GM19372 (cell line): ENCODE measurements at regions not wholly inside any gene's neighbourhood (a gene's known extent, or its start where the extent isn't known, plus 50 kb on each side); places are given as distances from the start of the nearest gene placed in this dataset.
"Not testable (repeated sequence)": the region's sequence is repeated elsewhere in the genome, so short reads cannot be mapped to it uniquely, and the experiment has no call there.

Experiments used
- ATAC-seq: cut with Tn5 transposase; IDR thresholded peaks from one replicate; pipeline ENCODE4 v1.9.1; 2021; ENCODE audit warnings: mild to moderate bottlenecking, low read depth, moderate library complexity; ENCODE audit not compliant: unreplicated experiment

DNA sequence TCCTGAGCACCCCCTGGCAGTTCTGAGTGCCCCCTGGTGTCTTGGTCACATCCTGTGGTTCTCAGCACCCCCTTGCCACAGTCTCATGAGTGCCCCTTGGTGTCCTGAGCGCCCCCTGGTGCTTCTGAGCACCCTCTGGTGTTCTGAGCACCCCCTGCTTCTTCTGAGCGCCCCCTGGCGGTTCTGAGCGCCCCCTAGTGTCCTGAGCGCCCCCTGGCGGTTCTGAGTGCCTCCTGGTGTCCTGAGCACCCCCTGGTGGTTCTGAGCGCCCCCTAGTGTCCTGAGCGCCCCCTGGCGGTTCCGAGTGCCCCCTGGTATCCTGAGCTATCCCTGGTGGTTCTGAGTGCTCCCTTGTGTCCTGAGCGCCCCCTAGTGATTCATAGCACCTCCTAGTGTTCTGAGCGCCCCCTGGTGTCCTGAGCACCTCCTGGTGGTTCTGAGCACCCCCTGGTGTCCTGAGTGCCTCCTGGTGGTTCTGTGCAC, 473.7 kb downstream of the TMEM121 start:
- peak; percentile 38 for ATAC-seq

- not testable (repeated sequence) for ATAC-seq
Observed at GRCh38 chr14:106001277-106001676, 474.9 kb downstream of the TMEM121 start.

- no peak for ATAC-seq
Observed at GRCh38 chr14:106003351-106003750, 477.0 kb downstream of the TMEM121 start.

DNA sequence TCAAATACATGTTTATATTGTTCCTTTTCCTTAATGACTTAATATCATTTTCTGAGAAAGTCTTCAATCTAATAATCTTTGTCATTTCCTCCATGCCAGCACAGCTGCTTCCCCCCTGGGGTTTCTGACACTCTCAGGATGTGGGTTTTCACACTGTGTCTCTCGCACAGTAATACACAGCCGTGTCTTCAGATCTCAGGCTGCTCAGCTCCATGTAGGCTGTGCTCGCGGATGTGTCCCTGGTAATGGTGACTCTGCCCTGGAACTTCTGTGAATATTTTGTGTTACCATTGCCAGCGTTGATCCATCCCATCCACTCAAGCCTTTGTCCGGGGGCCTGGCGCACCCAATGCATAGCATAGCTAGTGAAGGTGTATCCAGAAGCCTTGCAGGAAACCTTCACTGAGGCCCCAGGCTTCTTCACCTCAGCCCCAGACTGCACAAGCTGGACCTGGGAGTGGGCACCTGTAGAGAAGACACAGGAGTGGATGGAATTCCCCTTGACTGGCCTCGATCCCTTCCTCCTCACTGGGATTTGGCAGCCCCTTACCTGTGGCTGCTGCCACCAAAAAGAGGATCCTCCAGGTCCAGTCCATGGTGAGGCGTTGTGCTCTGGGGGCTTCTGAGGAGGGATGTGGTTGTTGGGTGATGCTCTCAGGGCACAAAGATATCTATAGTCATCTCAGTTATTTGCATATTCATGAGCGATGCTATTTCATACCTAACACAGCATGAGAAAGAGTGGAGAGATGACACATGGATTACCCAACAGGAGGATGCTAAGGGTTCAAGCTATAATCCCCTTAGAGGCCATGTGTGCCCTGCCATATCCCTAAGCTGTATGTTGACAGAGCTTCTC, 478.8 kb downstream of the TMEM121 start:
- ATAC-seq = not testable (repeated sequence)

DNA sequence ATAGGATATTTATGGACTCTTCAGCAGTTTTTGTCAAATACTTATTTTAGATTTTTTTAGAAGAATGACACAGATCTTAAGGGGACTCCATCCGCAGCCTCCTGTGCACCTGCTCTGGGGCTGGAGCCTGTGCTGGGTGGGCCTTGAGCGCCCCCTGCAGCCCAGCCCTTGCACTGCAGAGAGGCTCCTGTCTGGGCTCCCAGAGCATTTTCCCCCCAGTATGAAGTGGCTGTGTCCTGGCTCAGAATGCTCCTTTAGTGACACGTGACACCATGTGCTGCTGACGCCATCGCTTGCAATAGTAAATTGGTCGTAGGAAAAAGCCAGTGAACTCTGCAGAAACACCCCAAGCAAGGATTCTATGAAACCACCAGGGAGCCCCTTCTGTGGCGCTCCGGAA, 479.7 kb downstream of the TMEM121 start:
- ATAC-seq = not testable (repeated sequence)

DNA sequence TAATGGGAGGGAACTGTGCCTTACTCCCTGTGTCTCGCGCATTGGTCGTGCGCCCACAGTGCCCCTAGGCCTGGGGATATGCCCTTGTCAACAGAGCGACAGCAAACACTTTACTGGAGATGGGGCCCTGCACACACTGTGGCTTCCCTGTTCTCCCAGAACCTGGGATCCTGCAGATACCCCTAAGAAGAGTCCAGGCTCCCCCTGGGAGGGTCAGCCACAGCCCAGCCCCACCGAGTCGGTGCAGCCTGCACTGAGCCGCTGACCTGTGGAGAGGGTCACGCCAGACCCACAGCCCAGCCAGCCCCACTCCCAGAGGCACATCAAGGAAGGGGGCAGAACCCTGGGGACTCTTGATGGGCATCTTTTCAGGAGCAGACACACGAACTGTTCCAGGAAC, 480.3 kb downstream of the TMEM121 start:
- not testable (repeated sequence) for ATAC-seq

- ATAC-seq = no peak
Observed at GRCh38 chr14:106010783-106011182, 484.4 kb downstream of the TMEM121 start.

- not testable (repeated sequence) for ATAC-seq
Observed at GRCh38 chr14:106011631-106012360, 485.4 kb downstream of the TMEM121 start.

DNA sequence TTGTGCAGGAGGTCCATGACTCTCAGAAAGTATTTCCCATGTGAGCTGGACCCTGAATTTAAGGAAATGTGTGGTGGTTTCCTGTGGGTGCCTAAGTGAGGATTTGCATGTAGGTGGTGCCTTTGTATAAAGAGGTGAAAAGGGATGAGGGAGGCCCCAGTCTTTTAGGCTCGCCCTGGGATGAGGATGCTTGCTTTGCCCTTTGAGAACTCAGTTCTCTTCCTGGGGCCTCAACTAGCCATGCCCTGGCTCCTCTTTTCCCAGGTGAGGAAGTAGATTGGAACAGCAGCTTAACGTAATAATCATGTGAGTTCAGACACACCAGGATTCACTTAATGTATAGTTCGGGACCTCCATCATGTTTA, 486.0 kb downstream of the TMEM121 start:
- not testable (repeated sequence) for ATAC-seq

- no peak for ATAC-seq
Observed at GRCh38 chr14:106013879-106014376, 487.5 kb downstream of the TMEM121 start.

GRCh38 chr14:106017952-106018351, 491.6 kb downstream of the TMEM121 start:
- ATAC-seq = not testable (repeated sequence)

GRCh38 chr14:106021832-106022231, 495.4 kb downstream of the TMEM121 start:
- no peak for ATAC-seq

DNA sequence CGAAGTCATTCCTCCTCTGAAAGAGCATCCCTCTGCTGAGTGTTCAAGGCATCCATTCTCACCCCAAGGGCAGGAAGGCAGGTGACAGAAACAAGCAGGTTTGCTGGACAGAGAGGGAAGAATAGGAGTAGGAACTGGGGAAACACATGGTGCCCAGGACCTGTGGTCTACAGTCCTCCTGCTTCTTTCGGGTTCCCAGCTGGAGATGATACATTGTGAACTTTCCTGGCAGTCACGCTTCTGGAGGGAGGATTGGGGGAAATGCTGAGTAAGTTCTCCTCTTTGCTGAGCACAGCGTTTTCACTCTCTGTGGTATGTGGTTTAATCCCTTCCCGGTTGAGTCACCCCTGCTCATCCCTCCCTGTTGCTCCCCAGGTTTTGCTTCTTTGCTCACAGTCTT, 496.3 kb downstream of the TMEM121 start:
- ATAC-seq = not testable (repeated sequence)

DNA sequence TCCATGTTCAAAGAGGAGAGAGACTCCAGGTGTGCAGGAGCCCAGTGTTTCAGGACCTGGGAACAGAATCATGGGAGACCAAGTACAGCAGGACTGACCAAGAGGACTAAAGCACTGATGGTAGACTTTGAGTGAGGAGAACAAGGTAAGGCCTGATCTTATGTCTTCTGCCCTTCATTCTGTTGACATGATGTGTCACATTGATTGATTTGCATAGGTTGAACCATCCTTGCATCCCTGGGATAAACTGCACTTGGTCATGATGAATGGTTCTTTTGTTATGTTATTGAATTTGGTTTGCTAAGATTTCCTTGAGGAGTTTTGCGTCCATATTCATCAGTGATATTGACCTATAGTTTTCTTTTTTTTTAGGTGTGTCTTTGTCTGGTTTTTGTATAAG, 497.0 kb downstream of the TMEM121 start:
- no peak for ATAC-seq

DNA sequence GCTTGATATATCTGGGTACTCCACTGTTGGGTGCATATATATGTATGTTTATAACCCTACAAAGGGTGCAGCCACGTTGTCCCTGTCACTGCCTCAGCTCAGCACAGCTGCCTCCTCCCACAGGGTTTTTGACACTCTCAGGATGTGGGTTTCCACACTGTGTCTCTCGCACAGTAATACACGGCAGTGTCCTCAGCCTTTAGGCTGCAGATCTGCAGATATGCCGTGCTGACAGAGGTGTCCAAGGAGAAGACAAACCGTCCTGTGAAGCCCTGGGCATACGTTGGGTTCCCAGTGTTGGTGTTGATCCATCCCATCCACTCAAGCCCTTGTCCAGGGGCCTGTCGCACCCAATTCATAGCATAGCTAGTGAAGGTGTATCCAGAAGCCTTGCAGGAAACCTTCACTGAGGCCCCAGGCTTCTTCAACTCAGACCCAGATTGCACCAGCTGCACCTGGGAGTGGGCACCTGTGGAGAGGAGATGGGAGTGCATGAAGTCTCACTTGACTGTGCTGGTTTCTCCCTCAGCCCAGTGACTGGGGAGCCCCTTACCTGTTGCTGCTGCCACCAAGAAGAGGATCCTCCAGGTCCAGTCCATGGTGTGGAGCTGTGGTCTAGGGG, 498.7 kb downstream of the TMEM121 start:
- ATAC-seq = no peak

GRCh38 chr14:106026026-106026425, 499.6 kb downstream of the TMEM121 start:
- no peak for ATAC-seq

- ATAC-seq = not testable (repeated sequence)
Observed at GRCh38 chr14:106027759-106028158, 501.4 kb downstream of the TMEM121 start.

DNA sequence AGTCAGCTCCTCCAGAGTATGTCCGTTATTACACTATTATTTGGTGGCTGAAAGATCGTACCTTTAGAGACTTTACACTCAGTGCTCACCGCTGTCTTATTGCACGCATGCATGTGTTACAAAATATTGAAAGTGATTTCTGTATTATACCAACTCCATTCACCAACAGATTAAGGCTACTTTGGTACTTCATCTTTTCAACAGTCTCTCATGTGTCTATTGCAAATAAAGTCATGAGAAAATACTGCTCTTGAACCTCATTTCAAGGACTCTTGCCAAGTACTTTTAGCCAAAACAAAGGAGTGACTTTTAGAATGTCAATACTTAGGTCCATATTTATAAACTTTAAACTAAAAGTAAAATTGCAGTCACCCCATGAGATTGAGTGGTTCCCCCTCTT, 503.6 kb downstream of the TMEM121 start:
- no peak for ATAC-seq

DNA sequence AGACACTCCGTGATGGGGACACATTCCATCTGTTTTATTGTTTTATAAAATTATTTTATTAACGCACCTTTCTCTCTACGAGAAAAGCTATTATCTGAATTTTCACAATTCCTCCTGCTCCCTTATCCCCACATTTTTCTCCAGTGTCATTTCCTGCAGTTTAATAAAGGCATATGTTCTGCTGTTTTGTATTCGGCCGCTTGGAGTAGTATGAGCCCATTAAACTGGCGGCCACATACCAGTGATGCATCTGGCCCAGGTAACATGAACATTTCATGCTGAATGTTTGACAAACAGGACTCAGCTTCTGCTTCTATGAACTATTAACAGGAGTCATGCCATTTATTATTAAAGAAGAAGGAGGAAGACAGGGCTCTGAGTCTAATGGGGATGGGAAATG, 511.0 kb downstream of the TMEM121 start:
- ATAC-seq = no peak

DNA sequence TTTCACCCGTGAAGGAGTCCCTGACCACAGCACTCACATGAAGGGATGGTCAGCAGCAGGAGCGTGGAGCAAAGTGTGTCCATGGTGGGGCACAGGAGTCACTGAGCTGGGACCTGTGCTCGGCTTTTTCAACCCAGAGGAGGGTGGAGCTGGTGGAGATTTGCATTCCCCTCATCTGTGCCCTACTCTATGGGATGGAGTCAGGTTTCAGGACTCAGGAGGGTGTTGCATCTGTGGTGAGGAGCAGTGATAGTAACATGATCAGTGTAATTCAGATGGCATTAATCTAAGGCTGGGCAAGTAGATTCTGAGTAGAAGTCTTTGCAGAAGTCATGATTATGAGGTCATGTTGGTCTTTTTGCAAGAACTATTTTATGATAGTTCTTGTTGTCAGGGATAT, 511.9 kb downstream of the TMEM121 start:
- ATAC-seq = no peak

DNA sequence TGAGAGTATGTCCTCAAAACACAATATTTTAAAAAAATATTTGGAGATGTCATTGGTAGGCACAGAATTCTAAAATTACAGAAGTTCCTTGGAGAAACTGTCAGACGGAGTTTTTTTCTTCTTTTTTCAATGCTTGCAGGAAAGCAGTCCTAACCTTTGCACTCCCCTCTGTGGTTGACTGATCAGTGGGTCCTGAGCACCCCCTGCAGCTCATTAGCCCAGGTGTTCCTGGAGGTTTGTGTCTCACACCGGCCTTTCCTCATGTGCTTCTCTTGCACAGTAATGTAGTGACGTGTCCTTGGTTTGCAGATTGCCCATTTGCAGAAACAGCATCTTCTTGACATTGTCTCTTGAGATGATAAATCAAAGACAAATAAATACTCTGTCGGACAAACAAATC, 513.0 kb downstream of the TMEM121 start:
- ATAC-seq = no peak
